ENCODE measurements at regions not wholly inside any gene's neighbourhood (a gene's known extent, or its start where the extent isn't known, plus 50 kb on each side); places are given as distances from the start of the nearest gene placed in this dataset.

DNA sequence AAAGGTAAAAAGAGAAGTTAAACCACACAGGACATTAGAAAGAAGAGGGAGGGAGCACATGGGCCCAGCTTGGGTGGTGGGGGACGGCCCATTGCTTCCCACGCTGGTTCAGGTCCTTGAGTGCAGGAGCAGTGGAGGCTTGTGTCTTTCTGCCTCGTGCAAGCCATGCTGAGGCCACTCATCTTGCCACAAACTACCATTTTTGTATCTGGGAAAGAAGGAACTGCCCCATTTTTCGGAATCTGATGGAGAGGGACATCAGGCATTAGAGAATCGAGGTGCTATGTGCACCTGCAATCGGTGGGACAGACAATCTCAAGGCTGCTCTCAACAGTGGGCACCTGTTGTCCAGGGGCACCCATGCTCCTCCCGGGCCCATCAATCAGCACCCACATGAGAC lies 234.5 kb downstream of the KLF13 start:
- no peaks in the 10 kb centered on the region for H3K36me3 ChIP-seq (ENCODE audit: low read depth, missing control alignments)
- WGBS, 2 donors: 84 to 92% methylated on average over 7 of the region's 7 CpGs
- no peak overlapping the region for H3K27ac ChIP-seq
- no peak overlapping the region for H3K4me3 ChIP-seq
- TF ChIP-seq, protein P1, sequence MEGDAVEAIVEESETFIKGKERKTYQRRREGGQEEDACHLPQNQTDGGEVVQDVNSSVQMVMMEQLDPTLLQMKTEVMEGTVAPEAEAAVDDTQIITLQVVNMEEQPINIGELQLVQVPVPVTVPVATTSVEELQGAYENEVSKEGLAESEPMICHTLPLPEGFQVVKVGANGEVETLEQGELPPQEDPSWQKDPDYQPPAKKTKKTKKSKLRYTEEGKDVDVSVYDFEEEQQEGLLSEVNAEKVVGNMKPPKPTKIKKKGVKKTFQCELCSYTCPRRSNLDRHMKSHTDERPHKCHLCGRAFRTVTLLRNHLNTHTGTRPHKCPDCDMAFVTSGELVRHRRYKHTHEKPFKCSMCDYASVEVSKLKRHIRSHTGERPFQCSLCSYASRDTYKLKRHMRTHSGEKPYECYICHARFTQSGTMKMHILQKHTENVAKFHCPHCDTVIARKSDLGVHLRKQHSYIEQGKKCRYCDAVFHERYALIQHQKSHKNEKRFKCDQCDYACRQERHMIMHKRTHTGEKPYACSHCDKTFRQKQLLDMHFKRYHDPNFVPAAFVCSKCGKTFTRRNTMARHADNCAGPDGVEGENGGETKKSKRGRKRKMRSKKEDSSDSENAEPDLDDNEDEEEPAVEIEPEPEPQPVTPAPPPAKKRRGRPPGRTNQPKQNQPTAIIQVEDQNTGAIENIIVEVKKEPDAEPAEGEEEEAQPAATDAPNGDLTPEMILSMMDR (IDR thresholded peaks at IDR 0.05): no peak
- TF ChIP-seq POLR2A (IDR thresholded peaks at IDR 0.05): no peak
- DNase-seq: no peak
- no peaks in the 10 kb centered on the region for H3K9me3 ChIP-seq
- intact Hi-C loops (cut with DNase I; ENCODE audit: low total_unique reads): no loop called here
- no peaks in the 10 kb centered on the region for H3K27me3 ChIP-seq
- no peaks in the 10 kb centered on the region for H3K4me1 ChIP-seq

DNA sequence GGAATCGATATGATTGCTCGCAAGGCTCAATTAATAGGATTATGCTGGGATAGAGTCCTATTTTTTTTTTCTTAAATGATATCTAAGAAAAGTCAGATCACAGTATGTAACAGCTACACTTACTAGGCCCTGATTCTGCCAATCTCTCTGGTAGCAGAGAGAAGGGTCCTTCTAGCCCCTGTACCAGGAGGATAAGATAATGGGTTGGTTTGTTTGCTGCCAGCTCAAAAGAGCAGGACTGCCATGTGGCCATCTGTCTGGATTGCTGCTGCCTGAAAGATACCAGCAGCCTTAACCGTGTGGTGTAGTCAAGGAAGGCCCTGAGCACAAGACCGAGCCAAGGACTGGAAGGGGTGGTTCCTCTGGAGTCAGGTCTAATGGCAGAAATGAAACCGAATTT lies 236.4 kb downstream of the KLF13 start:
- no peak for DNase-seq
- H3K36me3 ChIP-seq (ENCODE audit: low read depth, missing control alignments): no peaks in the 10 kb centered on the region
- no peaks in the 10 kb centered on the region for H3K9me3 ChIP-seq
- no peak overlapping the region for H3K27ac ChIP-seq
- no peak overlapping the region for H3K4me3 ChIP-seq
- intact Hi-C loops (cut with DNase I; ENCODE audit: low total_unique reads): no loop called here
- no peak for TF ChIP-seq POLR2A (IDR thresholded peaks at IDR 0.05)
- TF ChIP-seq, protein P1 (IDR thresholded peaks at IDR 0.05): no peak
- no peaks in the 10 kb centered on the region for H3K27me3 ChIP-seq
- 90 to 94% methylated on average over 5 of the region's 5 CpGs for WGBS, 2 donors
- H3K4me1 ChIP-seq: no peaks in the 10 kb centered on the region

DNA sequence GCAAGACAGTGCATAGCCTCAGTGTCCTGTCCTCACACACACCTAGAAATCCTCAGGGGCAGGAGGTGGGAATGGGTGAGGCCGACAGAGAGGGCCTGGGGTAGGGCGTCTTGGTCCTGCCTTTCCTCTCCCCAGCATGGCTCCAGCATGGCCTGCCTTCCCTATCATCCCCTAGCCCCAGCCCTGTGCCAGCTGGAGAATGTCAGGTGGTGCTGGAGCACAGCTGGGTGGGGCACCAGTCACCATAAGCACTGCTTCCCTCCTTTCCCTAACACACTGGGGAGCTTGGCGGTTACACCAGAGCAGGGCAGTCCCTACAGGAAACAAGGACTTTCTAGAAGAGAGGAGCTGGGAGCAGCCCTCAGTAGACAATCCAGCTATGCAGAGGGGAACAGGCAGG lies 236.8 kb downstream of the KLF13 start:
- WGBS, 2 donors: 85 to 94% methylated on average over 2 to 3 of the region's 3 CpGs
- intact Hi-C loops (cut with DNase I; ENCODE audit: low total_unique reads): no loop called here
- Histone ChIP-seq H3K36me3 (ENCODE audit: low read depth, missing control alignments) (no peaks in the 10 kb centered on the region), H3K9me3 (no peaks in the 10 kb centered on the region), H3K27me3 (no peaks in the 10 kb centered on the region), H3K4me1 (no peaks in the 10 kb centered on the region), H3K4me3 (no peak overlapping the region), H3K27ac (no peak overlapping the region)
- TF ChIP-seq POLR2A (IDR thresholded peaks at IDR 0.05): no peak
- TF ChIP-seq, protein P1 (IDR thresholded peaks at IDR 0.05): no peak
- DNase-seq: no peak

DNA sequence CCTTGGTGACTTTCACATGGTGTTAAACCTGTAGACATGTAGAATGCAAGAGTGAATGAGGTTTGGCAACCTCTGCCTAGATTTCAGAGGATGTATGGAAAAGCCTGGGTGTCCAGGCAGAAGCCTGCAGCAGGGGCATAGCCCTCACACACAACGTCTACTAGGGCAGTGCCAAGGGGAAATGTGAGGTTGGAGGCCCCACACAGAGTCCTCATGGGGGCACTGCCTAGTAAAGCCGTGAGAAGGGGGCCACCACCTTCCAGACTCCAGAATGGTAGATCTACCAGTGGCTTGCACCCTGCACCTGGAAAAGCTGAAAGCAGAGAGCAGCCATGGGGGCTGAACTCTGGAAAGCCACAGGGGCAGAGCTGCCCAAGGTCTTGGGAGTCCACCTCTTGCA lies 241.2 kb downstream of the KLF13 start:
- H3K4me1 ChIP-seq: no peaks in the 10 kb centered on the region
- WGBS, 2 donors: 85 to 89% methylated on average over 2 of the region's 2 CpGs
- no peak for DNase-seq
- TF ChIP-seq, protein P1 (IDR thresholded peaks at IDR 0.05): no peak
- TF ChIP-seq POLR2A (IDR thresholded peaks at IDR 0.05): no peak
- no peaks in the 10 kb centered on the region for H3K27me3 ChIP-seq
- no peak overlapping the region for H3K27ac ChIP-seq
- H3K9me3 ChIP-seq: no peaks in the 10 kb centered on the region
- intact Hi-C loops (cut with DNase I; ENCODE audit: low total_unique reads): no loop called here
- no peaks in the 10 kb centered on the region for H3K36me3 ChIP-seq (ENCODE audit: low read depth, missing control alignments)
- H3K4me3 ChIP-seq: no peak overlapping the region

DNA sequence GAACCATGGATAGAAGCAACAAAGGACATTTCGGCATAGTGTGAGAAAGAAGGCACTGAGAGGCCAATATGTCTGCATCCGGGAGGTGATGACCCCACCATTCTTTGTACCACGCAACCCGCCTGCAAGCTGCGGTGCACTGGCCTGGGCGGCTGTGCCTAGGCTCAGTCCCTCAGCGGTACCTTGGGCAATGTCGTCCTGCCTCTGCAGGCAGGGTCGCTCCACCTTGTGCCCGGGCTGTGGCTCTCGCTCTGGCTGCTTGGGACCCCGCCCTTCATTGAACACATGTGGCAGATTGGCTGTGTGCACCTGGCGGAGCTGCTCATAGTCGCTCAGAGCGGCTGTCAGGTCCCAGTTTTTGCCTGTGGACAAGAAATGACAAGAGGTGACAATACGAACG lies 243.2 kb downstream of the KLF13 start:
- TF ChIP-seq, protein P1 (IDR thresholded peaks at IDR 0.05): no peak
- TF ChIP-seq POLR2A (IDR thresholded peaks at IDR 0.05): no peak

More for the DNA sequence above, 243.2 kb downstream of the KLF13 start:
- intact Hi-C loops (cut with DNase I; ENCODE audit: low total_unique reads): no loop called here
- WGBS, 2 donors: 96 to 98% methylated on average over 15 to 17 of the region's 17 CpGs
- Histone ChIP-seq H3K36me3 (ENCODE audit: low read depth, missing control alignments) (no peaks in the 10 kb centered on the region), H3K27me3 (no peaks in the 10 kb centered on the region), H3K4me3 (no peak overlapping the region), H3K4me1 (no peaks in the 10 kb centered on the region), H3K9me3 (no peaks in the 10 kb centered on the region), H3K27ac (no peak overlapping the region)
- no peak for DNase-seq

Measured in testis (tissue), 2 donors.